Right lobe of liver (tissue), 4 donors: ENCODE measurements at regions not wholly inside any gene's neighbourhood (a gene's known extent, or its start where the extent isn't known, plus 50 kb on each side); places are given as distances from the start of the nearest gene placed in this dataset.

Source experiments
- POLR2A ChIP-seq: fragments of 450-650 bp; IDR thresholded peaks from one replicate; pipeline ENCODE4 v1.6.1; 2017; ENCODE audit warnings: antibody characterized with exemption, mild to moderate bottlenecking
- TF ChIP-seq, protein P1 (sequence below), 4 donors: fragments of 200-600 bp in 3 of 4; fragments of 450-650 bp in 1 of 4; IDR thresholded peaks; one replicate each; pipeline versions ENCODE4 v1.5.1 to v1.8.0; 2016 to 2022; ENCODE audit warnings: antibody characterized with exemption in 4 of 4, mild to moderate bottlenecking in 2 of 4
- donor health status: DM: no; HTN: no; CAD: no.
- donor health status: DM: no; HTN: no; CAD: no.
- donor health status: DM: no; HTN: yes; CAD: no.

- TF ChIP-seq, protein P1, sequence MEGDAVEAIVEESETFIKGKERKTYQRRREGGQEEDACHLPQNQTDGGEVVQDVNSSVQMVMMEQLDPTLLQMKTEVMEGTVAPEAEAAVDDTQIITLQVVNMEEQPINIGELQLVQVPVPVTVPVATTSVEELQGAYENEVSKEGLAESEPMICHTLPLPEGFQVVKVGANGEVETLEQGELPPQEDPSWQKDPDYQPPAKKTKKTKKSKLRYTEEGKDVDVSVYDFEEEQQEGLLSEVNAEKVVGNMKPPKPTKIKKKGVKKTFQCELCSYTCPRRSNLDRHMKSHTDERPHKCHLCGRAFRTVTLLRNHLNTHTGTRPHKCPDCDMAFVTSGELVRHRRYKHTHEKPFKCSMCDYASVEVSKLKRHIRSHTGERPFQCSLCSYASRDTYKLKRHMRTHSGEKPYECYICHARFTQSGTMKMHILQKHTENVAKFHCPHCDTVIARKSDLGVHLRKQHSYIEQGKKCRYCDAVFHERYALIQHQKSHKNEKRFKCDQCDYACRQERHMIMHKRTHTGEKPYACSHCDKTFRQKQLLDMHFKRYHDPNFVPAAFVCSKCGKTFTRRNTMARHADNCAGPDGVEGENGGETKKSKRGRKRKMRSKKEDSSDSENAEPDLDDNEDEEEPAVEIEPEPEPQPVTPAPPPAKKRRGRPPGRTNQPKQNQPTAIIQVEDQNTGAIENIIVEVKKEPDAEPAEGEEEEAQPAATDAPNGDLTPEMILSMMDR (IDR thresholded peaks at IDR 0.05) = no peak
- no peak for TF ChIP-seq POLR2A
Measured at GRCh38 chr12:80044694-80045046, 54.7 kb upstream of the OTOGL start.
